A673 (cell line): ENCODE measurements at regions not wholly inside any gene's neighbourhood (a gene's known extent, or its start where the extent isn't known, plus 50 kb on each side); places are given as distances from the start of the nearest gene placed in this dataset.

Experiments
- BruUV-seq: library from RNA; stranded (reverse); fragments of 400-500 nt; replicated peaks from 2 replicates; lab custom pipeline; 2021; lab: Mats Ljungman, UMichigan
- CTCF ChIA-PET: fragments of 300-600 bp; sonication (Branson Sonifier 250); formaldehyde crosslinking; loops from one replicate; lab custom pipeline; 2022; ENCODE audit warnings: antibody characterized with exemption; lab: Charles Lee
- POLR2A ChIA-PET: fragments of 300-600 bp; sonication (Branson Sonifier 250); formaldehyde crosslinking; loops from one replicate; lab custom pipeline; 2022; ENCODE audit warnings: antibody characterized with exemption; ENCODE audit not compliant: low non-redundant PET; lab: Charles Lee
- DNase-seq: peaks from one replicate; pipeline ENCODE4 v3.0.0-alpha.2; 2015; ENCODE audit warnings: low spot score
- H3K27ac ChIP-seq: fragments of 200-600 bp; sonication (generic); 2 replicates; pipeline ENCODE4 v1.5.1; 2016; ENCODE audit warnings: mixed run types, low read depth, mild to moderate bottlenecking, mixed read lengths, antibody characterized with exemption, low read length; ENCODE audit not compliant: poor library complexity, severe bottlenecking
- H3K27me3 ChIP-seq: fragments of 200-600 bp; sonication (generic); replicated peaks from 2 replicates; pipeline ENCODE4 v1.6.1; 2017; ENCODE audit warnings: mixed run types, low read depth, mild to moderate bottlenecking, mixed read lengths, antibody characterized with exemption, low read length; ENCODE audit not compliant: insufficient read depth, poor library complexity
- H3K36me3 ChIP-seq: fragments of 200-600 bp; sonication (generic); 2 replicates; pipeline ENCODE4 v1.6.1; 2016; ENCODE audit warnings: mixed run types, mild to moderate bottlenecking, mixed read lengths, antibody characterized with exemption, low read length; ENCODE audit not compliant: insufficient read depth, poor library complexity, severe bottlenecking
- H3K4me1 ChIP-seq: fragments of 200-600 bp; sonication (generic); 2 replicates; pipeline ENCODE4 v1.6.1; 2017; ENCODE audit warnings: mixed run types, mild to moderate bottlenecking, mixed read lengths, antibody characterized with exemption, low read length; ENCODE audit not compliant: insufficient read depth, poor library complexity, severe bottlenecking
- H3K4me3 ChIP-seq: fragments of 200-600 bp; sonication (generic); 2 replicates; pipeline ENCODE4 v1.5.1; 2016; ENCODE audit warnings: low read depth, mixed run types, mild to moderate bottlenecking, mixed read lengths, low read length; ENCODE audit not compliant: poor library complexity, severe bottlenecking
- H3K9me3 ChIP-seq: fragments of 200-600 bp; sonication (generic); 2 replicates; pipeline ENCODE4 v1.6.1; 2016; ENCODE audit warnings: mixed run types, low read depth, mild to moderate bottlenecking, mixed read lengths, antibody characterized with exemption, low read length; ENCODE audit not compliant: poor library complexity, severe bottlenecking
- EZH2 ChIP-seq: fragments of 200-600 bp; sonication (generic); IDR thresholded peaks from 2 replicates; pipeline ENCODE4 v1.6.1; 2017; ENCODE audit warnings: borderline replicate concordance, low read depth, mild to moderate bottlenecking, mixed read lengths, antibody characterized with exemption, low read length; ENCODE audit not compliant: poor library complexity, severe bottlenecking
- intact Hi-C: fragments of 100-400 bp; cut with micrococcal nuclease; formaldehyde crosslinking; loops from one replicate; pipeline ENCODE4 v1.10.0; 2022; ENCODE audit not compliant: unreplicated experiment
- TF ChIP-seq, protein P1 (sequence below): fragments of 300-800, 200-600 bp; sonication (generic); conservative IDR thresholded peaks from 2 replicates; pipeline ENCODE4 v1.5.1; 2017; ENCODE audit warnings: low read depth, mild to moderate bottlenecking, antibody characterized with exemption, low read length, moderate library complexity, mixed read lengths

GRCh38 chr4:91973479-91974153 lies 330.1 kb upstream of the GRID2 start:
- Histone ChIP-seq H3K36me3 (no peaks in the 10 kb centered on the region), H3K4me1 (no peaks in the 10 kb centered on the region), H3K9me3 (no peaks in the 10 kb centered on the region), H3K27me3 (no peaks in the 10 kb centered on the region), H3K4me3 (no peak overlapping the region), H3K27ac (no peak overlapping the region)
- ChIA-PET CTCF (no interaction called here), POLR2A (no interaction called here)
- TF ChIP-seq EZH2, result no peak
- intact Hi-C loops, result no loop called here
- no TSS peak for BruUV-seq
- no peak for DNase-seq

- DNase-seq, result no peak
- Histone ChIP-seq H3K27ac (no peak overlapping the region), H3K36me3 (no peaks in the 10 kb centered on the region), H3K4me1 (no peaks in the 10 kb centered on the region), H3K9me3 (no peaks in the 10 kb centered on the region), H3K27me3 (no peaks in the 10 kb centered on the region), H3K4me3 (no peak overlapping the region)
- CTCF ChIA-PET, result no interaction called here
- TF ChIP-seq EZH2, result no peak
- TF ChIP-seq, protein P1, sequence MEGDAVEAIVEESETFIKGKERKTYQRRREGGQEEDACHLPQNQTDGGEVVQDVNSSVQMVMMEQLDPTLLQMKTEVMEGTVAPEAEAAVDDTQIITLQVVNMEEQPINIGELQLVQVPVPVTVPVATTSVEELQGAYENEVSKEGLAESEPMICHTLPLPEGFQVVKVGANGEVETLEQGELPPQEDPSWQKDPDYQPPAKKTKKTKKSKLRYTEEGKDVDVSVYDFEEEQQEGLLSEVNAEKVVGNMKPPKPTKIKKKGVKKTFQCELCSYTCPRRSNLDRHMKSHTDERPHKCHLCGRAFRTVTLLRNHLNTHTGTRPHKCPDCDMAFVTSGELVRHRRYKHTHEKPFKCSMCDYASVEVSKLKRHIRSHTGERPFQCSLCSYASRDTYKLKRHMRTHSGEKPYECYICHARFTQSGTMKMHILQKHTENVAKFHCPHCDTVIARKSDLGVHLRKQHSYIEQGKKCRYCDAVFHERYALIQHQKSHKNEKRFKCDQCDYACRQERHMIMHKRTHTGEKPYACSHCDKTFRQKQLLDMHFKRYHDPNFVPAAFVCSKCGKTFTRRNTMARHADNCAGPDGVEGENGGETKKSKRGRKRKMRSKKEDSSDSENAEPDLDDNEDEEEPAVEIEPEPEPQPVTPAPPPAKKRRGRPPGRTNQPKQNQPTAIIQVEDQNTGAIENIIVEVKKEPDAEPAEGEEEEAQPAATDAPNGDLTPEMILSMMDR, result no peak
- no TSS peak for BruUV-seq
- intact Hi-C loops, result no loop called here
- POLR2A ChIA-PET, result no interaction called here
These were observed 319.3 kb upstream of the GRID2 start for GRCh38 chr4:91984466-91984865.

DNA sequence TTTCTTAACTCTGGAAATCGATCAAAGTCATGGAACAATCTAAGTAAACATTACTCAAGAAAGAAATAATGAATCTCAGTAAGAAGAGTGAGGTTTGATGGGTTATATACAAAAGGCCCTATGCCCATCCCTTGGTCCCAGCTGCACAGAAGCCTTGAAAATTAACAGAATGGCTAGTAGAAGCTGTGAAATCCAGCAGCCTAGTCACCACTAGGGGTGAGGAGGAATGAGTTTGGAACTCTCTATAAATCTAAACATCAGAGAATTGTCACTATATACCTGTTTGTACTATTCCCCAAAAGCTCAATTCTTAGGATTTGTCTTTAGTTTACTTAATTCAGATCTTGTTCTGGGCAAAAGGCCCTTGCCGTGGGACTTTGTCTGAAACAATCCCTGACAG lies 313.9 kb upstream of the GRID2 start:
- Histone ChIP-seq H3K27ac (no peak overlapping the region), H3K4me1 (no peaks in the 10 kb centered on the region), H3K36me3 (no peaks in the 10 kb centered on the region), H3K4me3 (no peak overlapping the region), H3K27me3 (no peaks in the 10 kb centered on the region), H3K9me3 (no peaks in the 10 kb centered on the region)
- DNase-seq, result no peak
- CTCF ChIA-PET, result no interaction called here
- POLR2A ChIA-PET, result no interaction called here
- BruUV-seq, result no TSS peak
- TF ChIP-seq EZH2, result no peak
- TF ChIP-seq, protein P1, result no peak
- intact Hi-C loops, result no loop called here

- Histone ChIP-seq H3K27me3 (no peaks in the 10 kb centered on the region), H3K4me3 (no peak overlapping the region), H3K9me3 (no peaks in the 10 kb centered on the region), H3K27ac (no peak overlapping the region), H3K4me1 (no peaks in the 10 kb centered on the region), H3K36me3 (no peaks in the 10 kb centered on the region)
- POLR2A ChIA-PET, result no interaction called here
- no peak for TF ChIP-seq EZH2
- TF ChIP-seq, protein P1, result no peak
- no peak for DNase-seq
- CTCF ChIA-PET, result no interaction called here
- BruUV-seq, result no TSS peak
- intact Hi-C loops, result no loop called here
These were observed 313.0 kb upstream of the GRID2 start for GRCh38 chr4:91990726-91991125.
